ENCODE measurements at regions not wholly inside any gene's neighbourhood (a gene's known extent, or its start where the extent isn't known, plus 50 kb on each side); places are given as distances from the start of the nearest gene placed in this dataset.

- no peak for TF ChIP-seq CTCF (IDR thresholded peaks at IDR 0.05; ENCODE audit: control extremely low read depth, extremely low read depth, low read depth, missing control alignments)
- DNase-seq (ENCODE audit: extremely low spot score), result no peak
- POLR2A ChIA-PET, result no interaction called here
- CTCF ChIA-PET, result no interaction called here
Measured at GRCh38 chr13:104099750-104100149, 1033.5 kb upstream of the SLC10A2 start.

GRCh38 chr13:104098421-104098820 lies 1032.2 kb upstream of the SLC10A2 start:
- TF ChIP-seq CTCF (IDR thresholded peaks at IDR 0.05; ENCODE audit: control extremely low read depth, extremely low read depth, low read depth, missing control alignments), result no peak
- no peak for DNase-seq (ENCODE audit: extremely low spot score)
- POLR2A ChIA-PET, result no interaction called here
- CTCF ChIA-PET, result no interaction called here

GRCh38 chr13:104086759-104087158 lies 1020.5 kb upstream of the SLC10A2 start:
- ChIA-PET POLR2A (no interaction called here), CTCF (no interaction called here)
- no peak for DNase-seq (ENCODE audit: extremely low spot score)
- TF ChIP-seq CTCF (IDR thresholded peaks at IDR 0.05; ENCODE audit: control extremely low read depth, extremely low read depth, low read depth, missing control alignments), result no peak

GRCh38 chr13:104086210-104086609 lies 1020.0 kb upstream of the SLC10A2 start:
- no peak for DNase-seq (ENCODE audit: extremely low spot score)
- ChIA-PET CTCF (no interaction called here), POLR2A (no interaction called here)
- no peak for TF ChIP-seq CTCF (IDR thresholded peaks at IDR 0.05; ENCODE audit: control extremely low read depth, extremely low read depth, low read depth, missing control alignments)

GRCh38 chr13:104085611-104086010 lies 1019.4 kb upstream of the SLC10A2 start:
- POLR2A ChIA-PET, result no interaction called here
- DNase-seq (ENCODE audit: extremely low spot score), result no peak
- TF ChIP-seq CTCF (IDR thresholded peaks at IDR 0.05; ENCODE audit: control extremely low read depth, extremely low read depth, low read depth, missing control alignments), result no peak
- CTCF ChIA-PET, result no interaction called here

- CTCF ChIA-PET, result no interaction called here
- POLR2A ChIA-PET, result no interaction called here
- no peak for TF ChIP-seq CTCF (IDR thresholded peaks at IDR 0.05; ENCODE audit: control extremely low read depth, extremely low read depth, low read depth, missing control alignments)
- no peak for DNase-seq (ENCODE audit: extremely low spot score)
Measured at GRCh38 chr13:104074326-104074725, 1008.1 kb upstream of the SLC10A2 start.

GRCh38 chr13:104071806-104072205 lies 1005.6 kb upstream of the SLC10A2 start:
- no peak for DNase-seq (ENCODE audit: extremely low spot score)
- TF ChIP-seq CTCF (IDR thresholded peaks at IDR 0.05; ENCODE audit: control extremely low read depth, extremely low read depth, low read depth, missing control alignments), result no peak
- ChIA-PET CTCF (no interaction called here), POLR2A (no interaction called here)
